CD14-positive monocyte (primary cell): ENCODE measurements at regions not wholly inside any gene's neighbourhood (a gene's known extent, or its start where the extent isn't known, plus 50 kb on each side); places are given as distances from the start of the nearest gene placed in this dataset.

Experiments used
- DNase-seq, 3 donors: peaks; one replicate each; pipeline ENCODE4 v3.0.0-alpha.2; 2011 to 2022
- H2AFZ ChIP-seq: 2 replicates; pipeline ENCODE4 v1.6.0; 2012; ENCODE audit warnings: mild to moderate bottlenecking, low read depth, low read length, inconsistent platforms; ENCODE audit not compliant: insufficient read depth, poor library complexity, severe bottlenecking
- H3K27ac ChIP-seq, 2 donors: 1 replicate in 1 of 2; 2 replicates in 1 of 2; pipeline ENCODE4 v1.5.1; 2012 to 2013; ENCODE audit warnings: low read length in 2 of 2, control low read depth in 1 of 2, inconsistent platforms in 1 of 2, low read depth in 1 of 2, mild to moderate bottlenecking in 1 of 2
- H3K27me3 ChIP-seq, 2 donors: one replicate each; pipeline versions ENCODE4 v1.6.0 to v1.6.1; 2011 to 2013; ENCODE audit warnings: low read length in 2 of 2; ENCODE audit not compliant: control insufficient read depth in 2 of 2, insufficient read depth in 2 of 2
- H3K36me3 ChIP-seq, 2 donors: replicated peaks in 1 of 2; 1 replicate in 1 of 2; 2 replicates in 1 of 2; pipeline versions ENCODE4 v1.5.1 to v1.6.1; 2012 to 2013; ENCODE audit warnings: low read length in 2 of 2, control low read depth in 1 of 2, inconsistent platforms in 1 of 2, mild to moderate bottlenecking in 1 of 2; ENCODE audit not compliant: insufficient read depth in 2 of 2, control insufficient read depth in 1 of 2
- H3K4me1 ChIP-seq, 2 donors: 1 replicate in 1 of 2; 2 replicates in 1 of 2; pipeline versions ENCODE4 v1.5.1 to v1.6.1; 2012 to 2013; ENCODE audit warnings: low read length in 2 of 2, control low read depth in 1 of 2, inconsistent platforms in 1 of 2, mild to moderate bottlenecking in 1 of 2, moderate library complexity in 1 of 2; ENCODE audit not compliant: insufficient read depth in 2 of 2, control insufficient read depth in 1 of 2
- H3K4me2 ChIP-seq: replicated peaks from 2 replicates; pipeline ENCODE3; 2012; ENCODE audit warnings: low read length, moderate library complexity, mild to moderate bottlenecking; ENCODE audit not compliant: poor library complexity, severe bottlenecking; ENCODE audit errors: extremely low read depth
- H3K4me3 ChIP-seq, 3 experiments: fragments of 200-600 bp in 1 of 3; sonication (generic) in 1 of 3; replicated peaks in 1 of 3; 1 replicate in 2 of 3; 2 replicates in 1 of 3; pipeline ENCODE4 v1.5.1; 2011 to 2013; ENCODE audit warnings: low read length in 3 of 3, mild to moderate bottlenecking in 3 of 3, control low read depth in 2 of 3, low read depth in 2 of 3, inconsistent platforms in 1 of 3, moderate library complexity in 1 of 3
- H3K79me2 ChIP-seq: 2 replicates; pipeline ENCODE4 v1.6.0; 2012; ENCODE audit warnings: mild to moderate bottlenecking, control low read depth, inconsistent platforms, low read length, moderate library complexity; ENCODE audit not compliant: insufficient read depth
- H3K9ac ChIP-seq: 2 replicates; pipeline ENCODE4 v1.6.0; 2017; ENCODE audit warnings: low read length, mild to moderate bottlenecking; ENCODE audit not compliant: insufficient read depth, poor library complexity, severe bottlenecking
- H3K9me3 ChIP-seq, 2 donors: replicated peaks in 1 of 2; 1 replicate in 1 of 2; 2 replicates in 1 of 2; pipeline versions ENCODE4 v1.5.1 to v1.6.1; 2012 to 2013; ENCODE audit warnings: low read length in 2 of 2, control low read depth in 1 of 2; ENCODE audit not compliant: control insufficient read depth in 1 of 2, insufficient read depth in 1 of 2
- H4K20me1 ChIP-seq: 2 replicates; pipeline ENCODE4 v1.6.0; 2012; ENCODE audit warnings: mild to moderate bottlenecking, low read length, control low read depth, moderate library complexity; ENCODE audit not compliant: insufficient read depth
- H3K27ac Mint-ChIP-seq, 7 donors: one replicate each; pipeline ENCODE4 v1.8.0; 2020; ENCODE audit warnings: mild to moderate bottlenecking in 7 of 7, mixed read lengths in 7 of 7, moderate library complexity in 6 of 7, inconsistent platforms in 2 of 7
- H3K27me3 Mint-ChIP-seq, 3 donors: one replicate each; pipeline ENCODE4 v1.8.0; 2021 to 2022; ENCODE audit warnings: low read depth in 3 of 3, mild to moderate bottlenecking in 3 of 3, mixed read lengths in 3 of 3, moderate library complexity in 3 of 3, inconsistent platforms in 1 of 3
- H3K36me3 Mint-ChIP-seq, 2 donors: one replicate each; pipeline ENCODE4 v1.8.0; 2020; ENCODE audit warnings: mixed read lengths in 2 of 2, inconsistent platforms in 1 of 2, mild to moderate bottlenecking in 1 of 2
- H3K4me1 Mint-ChIP-seq: one replicate; pipeline ENCODE4 v1.8.0; 2020; ENCODE audit warnings: mild to moderate bottlenecking, mixed read lengths
- H3K4me3 Mint-ChIP-seq, 2 donors: one replicate each; pipeline ENCODE4 v1.8.0; 2020; ENCODE audit warnings: mild to moderate bottlenecking in 2 of 2, mixed read lengths in 2 of 2, moderate library complexity in 1 of 2
- H3K9me3 Mint-ChIP-seq, 7 donors: one replicate each; pipeline ENCODE4 v1.8.0; 2020 to 2022; ENCODE audit warnings: mixed read lengths in 7 of 7, mild to moderate bottlenecking in 6 of 7, moderate library complexity in 6 of 7, inconsistent platforms in 2 of 7
- WGBS: methylation state at CpG from one replicate; pipeline ENCODE4 v1.1.5; 2013; ENCODE audit warnings: missing lambda C conversion rate; ENCODE audit not compliant: insufficient coverage; 5-methylcytosine and 5-hydroxymethylcytosine counted together
- intact Hi-C, 2 donors: fragments of 100-400 bp; cut with micrococcal nuclease; formaldehyde crosslinking; loops; one replicate each; pipeline versions ENCODE4 v1.15.0 to v1.15.1; 2023
- TF ChIP-seq, protein P1 (sequence below): fragments of 200-600 bp; IDR thresholded peaks from one replicate; pipeline ENCODE4 v1.8.0; 2022; ENCODE audit warnings: antibody characterized with exemption, mild to moderate bottlenecking

DNA sequence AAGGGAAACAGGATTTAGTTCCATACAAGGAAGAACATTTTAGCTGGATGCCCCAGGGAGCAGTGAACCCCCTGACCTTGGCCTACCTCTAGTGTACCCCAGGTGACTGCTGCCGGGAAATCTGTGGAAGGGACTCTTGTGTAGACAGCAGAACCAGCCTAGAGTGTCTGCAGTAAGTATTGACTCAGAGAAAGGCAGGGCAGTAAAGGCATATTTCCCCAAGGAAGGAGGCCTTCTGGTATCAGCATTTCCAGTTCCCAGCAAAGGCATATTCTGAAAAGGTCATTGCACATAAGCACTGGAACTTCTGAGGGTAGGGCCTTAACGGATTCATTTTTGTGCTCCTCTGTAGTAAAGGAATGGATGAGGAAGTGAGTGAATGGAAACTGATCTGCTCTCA, 246.2 kb downstream of the FAM43A start:
- peaks cover 0 to 4% (median 3%) of the 10 kb centered on the region in 7 donors for H3K9me3 Mint-ChIP-seq
- Histone ChIP-seq H3K4me1 (peaks cover 66 to 68% of the 10 kb centered on the region in 2 donors), H3K79me2 (no peaks in the 10 kb centered on the region), H3K9me3 (peaks cover 0 to 7% of the 10 kb centered on the region in 2 donors), H3K27ac (no peak overlapping the region), H2AFZ (no peak overlapping the region), H3K9ac (no peak overlapping the region), H4K20me1 (no peaks in the 10 kb centered on the region), H3K4me2 (no peak overlapping the region), H3K36me3 (no peaks in the 10 kb centered on the region), H3K4me3 (no peak overlapping the region), H3K27me3 (no peaks in the 10 kb centered on the region)
- H3K4me1 Mint-ChIP-seq = peaks cover 71% of the 10 kb centered on the region
- peak overlapping the region in 2 of 7 donors; percentile 37 to 69 for H3K27ac Mint-ChIP-seq
- no peak overlapping the region for H3K4me3 Mint-ChIP-seq
- peaks cover 0 to 3% of the 10 kb centered on the region in 2 donors for H3K36me3 Mint-ChIP-seq
- H3K27me3 Mint-ChIP-seq = peaks cover 0 to 5% (median 0%) of the 10 kb centered on the region in 3 donors
- TF ChIP-seq, protein P1, sequence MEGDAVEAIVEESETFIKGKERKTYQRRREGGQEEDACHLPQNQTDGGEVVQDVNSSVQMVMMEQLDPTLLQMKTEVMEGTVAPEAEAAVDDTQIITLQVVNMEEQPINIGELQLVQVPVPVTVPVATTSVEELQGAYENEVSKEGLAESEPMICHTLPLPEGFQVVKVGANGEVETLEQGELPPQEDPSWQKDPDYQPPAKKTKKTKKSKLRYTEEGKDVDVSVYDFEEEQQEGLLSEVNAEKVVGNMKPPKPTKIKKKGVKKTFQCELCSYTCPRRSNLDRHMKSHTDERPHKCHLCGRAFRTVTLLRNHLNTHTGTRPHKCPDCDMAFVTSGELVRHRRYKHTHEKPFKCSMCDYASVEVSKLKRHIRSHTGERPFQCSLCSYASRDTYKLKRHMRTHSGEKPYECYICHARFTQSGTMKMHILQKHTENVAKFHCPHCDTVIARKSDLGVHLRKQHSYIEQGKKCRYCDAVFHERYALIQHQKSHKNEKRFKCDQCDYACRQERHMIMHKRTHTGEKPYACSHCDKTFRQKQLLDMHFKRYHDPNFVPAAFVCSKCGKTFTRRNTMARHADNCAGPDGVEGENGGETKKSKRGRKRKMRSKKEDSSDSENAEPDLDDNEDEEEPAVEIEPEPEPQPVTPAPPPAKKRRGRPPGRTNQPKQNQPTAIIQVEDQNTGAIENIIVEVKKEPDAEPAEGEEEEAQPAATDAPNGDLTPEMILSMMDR = no peak
- DNase-seq = no peak
- WGBS = 86% methylated on average over 2 of the region's 2 CpGs
- intact Hi-C loops = loop anchor here (5.0 to 10.0 kb wide), 2 partner anchors 47 to 60 kb away; no protein-coding TSS in a partner anchor

DNA sequence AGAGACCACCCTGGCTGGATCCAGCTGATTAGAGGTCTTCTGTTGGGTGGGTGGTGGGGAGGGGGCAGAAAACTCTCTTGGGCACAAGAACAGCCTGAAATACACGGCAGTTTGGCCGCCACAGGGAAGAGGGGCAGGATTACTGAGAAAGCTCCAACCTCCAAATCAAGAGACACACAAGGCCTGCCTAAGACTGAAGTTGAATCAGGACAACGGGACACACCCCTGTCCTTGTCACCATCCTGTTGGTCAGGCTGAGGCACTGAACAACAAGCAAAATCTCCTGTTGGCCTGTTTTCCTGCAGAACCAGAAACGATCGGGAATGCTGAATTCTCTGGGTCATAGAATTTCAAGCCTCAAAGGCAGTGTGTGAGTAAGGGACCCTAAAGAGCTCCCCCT, 247.8 kb downstream of the FAM43A start:
- Histone ChIP-seq H3K27ac (no peak overlapping the region), H4K20me1 (no peaks in the 10 kb centered on the region), H3K27me3 (no peaks in the 10 kb centered on the region), H3K36me3 (no peaks in the 10 kb centered on the region), H3K4me1 (peaks cover 58 to 59% of the 10 kb centered on the region in 2 donors), H3K4me3 (no peak overlapping the region), H3K9ac (no peak overlapping the region), H2AFZ (no peak overlapping the region), H3K79me2 (no peaks in the 10 kb centered on the region), H3K4me2 (no peak overlapping the region), H3K9me3 (peaks cover 0 to 7% of the 10 kb centered on the region in 2 donors)
- TF ChIP-seq, protein P1 = no peak
- Mint-ChIP-seq H3K27ac (no peak overlapping the region), H3K36me3 (peaks cover 0 to 3% of the 10 kb centered on the region in 2 donors), H3K4me3 (no peak overlapping the region), H3K4me1 (peaks cover 62% of the 10 kb centered on the region), H3K9me3 (peaks cover 0 to 5% (median 3%) of the 10 kb centered on the region in 7 donors), H3K27me3 (peaks cover 0 to 3% (median 0%) of the 10 kb centered on the region in 3 donors)
- 90% methylated on average over 1 of the region's 5 CpGs for WGBS
- intact Hi-C loops = loop anchor here (5.0 to 10.0 kb wide), 2 partner anchors 49 to 61 kb away; no protein-coding TSS in a partner anchor
- DNase-seq = no peak
